Right lung (tissue), 2 donors: ENCODE measurements at regions not wholly inside any gene's neighbourhood (a gene's known extent, or its start where the extent isn't known, plus 50 kb on each side); places are given as distances from the start of the nearest gene placed in this dataset.

Experiments
- DNase-seq, 2 donors: peaks; one replicate each; pipeline ENCODE4 v3.0.0-alpha.2; 2013

DNA sequence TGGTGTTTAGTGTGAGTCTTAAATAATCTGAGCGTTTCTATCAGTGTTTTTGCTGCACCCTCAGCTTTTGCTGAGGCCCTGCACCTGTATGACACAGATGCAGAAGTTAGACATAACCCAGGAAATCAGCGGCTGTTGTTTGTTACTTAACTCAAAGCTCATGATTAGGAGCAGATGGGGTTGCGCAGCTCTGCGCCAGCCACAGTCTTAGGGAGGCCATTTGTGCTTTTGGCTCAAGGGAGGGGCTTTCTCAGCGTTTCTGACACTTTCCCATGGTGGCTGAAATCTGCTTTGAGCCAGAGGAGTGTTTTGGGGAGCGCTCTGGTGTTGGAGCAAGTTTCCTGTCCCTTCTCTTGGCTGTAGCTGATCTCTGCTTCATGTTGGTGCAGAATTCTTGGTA lies 433.8 kb downstream of the NAF1 start:
- no peak for DNase-seq

DNA sequence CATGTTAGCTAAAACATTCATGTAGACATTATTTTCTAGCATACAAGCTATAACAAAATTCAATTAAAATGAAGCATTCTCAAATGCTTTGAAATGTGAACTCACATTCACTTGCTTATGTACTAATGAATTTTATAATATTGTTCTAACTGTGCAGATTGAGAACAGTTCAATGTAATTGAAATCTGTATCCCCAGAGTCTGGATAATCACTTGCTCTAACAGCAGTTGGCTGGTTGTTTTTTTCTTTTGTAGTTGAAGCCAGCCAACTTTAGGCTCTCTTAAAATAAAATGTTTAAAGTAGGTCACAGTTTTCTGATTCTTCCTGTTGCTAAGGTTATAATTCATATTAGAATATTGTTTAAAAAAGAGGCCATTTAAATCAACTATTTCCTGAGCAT lies 438.9 kb downstream of the NAF1 start:
- no peak for DNase-seq

DNA sequence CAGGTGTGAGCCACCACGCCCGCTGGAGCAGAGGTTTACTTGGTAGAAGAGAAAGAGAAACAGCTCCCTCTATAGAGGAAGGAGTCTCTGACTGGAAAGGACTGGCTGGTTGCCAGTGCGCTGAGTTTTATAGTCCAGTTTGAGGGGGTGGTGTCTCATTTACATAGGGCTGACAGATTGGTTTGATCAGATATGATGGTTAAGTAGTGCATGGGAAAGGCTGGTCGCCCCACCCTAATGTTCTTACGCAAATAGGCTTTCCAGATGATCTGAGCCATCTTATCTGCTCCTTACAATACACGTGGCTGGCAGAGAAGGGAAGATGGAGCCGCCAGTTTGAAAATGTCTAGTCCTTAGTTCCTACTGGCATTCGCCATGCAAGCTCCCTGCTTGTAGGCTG lies 439.5 kb downstream of the NAF1 start:
- DNase-seq, result no peak

DNA sequence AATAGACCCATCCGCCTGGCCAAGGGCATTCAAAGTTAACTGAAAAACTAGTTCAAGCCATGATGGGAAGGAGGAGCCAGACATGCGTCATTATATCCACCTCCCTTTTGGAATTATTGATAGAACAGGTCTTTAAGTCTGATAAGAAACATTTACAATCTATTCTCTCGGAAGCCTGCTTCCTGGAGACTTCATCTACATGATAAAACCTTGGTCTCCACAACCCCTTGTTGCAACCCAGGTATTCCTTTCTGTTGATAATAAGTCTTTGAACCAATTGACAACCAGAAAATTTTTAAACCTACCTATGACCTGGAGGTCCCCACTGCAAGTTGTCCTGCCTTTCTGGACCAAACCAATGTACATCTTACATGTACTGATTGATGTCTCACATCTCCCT lies 451.3 kb downstream of the NAF1 start:
- no peak for DNase-seq

DNA sequence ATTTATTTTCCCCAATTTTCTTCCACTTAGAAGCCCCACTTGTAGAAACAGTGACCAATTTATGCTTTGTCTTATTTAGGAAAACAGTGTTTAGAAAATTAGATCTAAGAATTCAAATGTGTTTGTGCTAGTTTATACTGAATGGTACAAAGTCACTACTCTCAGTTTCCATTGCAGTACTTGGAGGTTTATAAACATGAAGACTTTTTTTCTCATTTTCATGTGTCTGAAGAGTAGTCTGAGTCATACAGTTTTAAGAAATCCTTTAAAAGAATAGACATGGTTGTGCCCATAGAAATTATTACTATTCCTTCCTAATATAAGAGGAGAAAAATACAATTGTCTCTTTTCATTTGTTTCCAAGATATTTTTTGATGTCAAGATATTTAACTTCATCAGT lies 458.7 kb downstream of the NAF1 start:
- DNase-seq, result no peak

DNA sequence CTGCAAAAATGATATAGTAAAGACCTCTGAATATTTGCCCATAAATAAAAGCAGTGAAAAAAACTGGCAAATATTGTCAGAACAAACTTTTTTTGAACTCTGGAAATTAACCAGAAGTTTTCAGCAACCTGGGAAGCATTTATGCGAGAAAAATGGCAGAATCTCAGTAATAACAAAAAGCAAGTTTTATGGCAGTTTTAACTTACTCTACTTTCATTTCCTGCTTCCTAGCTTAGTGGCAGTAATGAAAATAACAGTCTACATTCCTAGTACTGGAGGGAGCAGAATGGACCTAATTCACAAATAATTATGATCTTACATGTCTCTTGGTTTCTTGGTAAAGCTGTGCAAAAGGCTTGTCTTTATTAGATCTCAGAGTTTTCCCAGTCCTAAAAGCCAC lies 460.1 kb downstream of the NAF1 start:
- no peak for DNase-seq

DNA sequence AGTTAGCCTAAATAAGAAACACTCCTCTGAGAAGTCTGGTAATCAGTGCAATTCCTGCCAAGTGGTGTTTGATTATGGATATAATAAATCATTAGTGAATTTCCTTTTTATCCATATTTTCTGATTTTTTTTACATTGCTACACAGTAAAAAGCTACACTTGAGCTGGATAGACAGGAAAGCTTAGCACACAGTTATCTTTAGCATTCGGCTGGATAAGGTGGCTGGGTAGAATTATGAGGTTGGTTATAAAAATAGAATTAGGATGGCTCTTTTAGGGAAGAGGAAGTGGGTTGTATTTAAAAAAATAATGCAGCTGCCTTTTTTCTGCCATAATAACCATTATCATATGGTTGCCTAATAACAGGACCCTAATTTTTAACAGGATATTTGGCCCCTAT lies 460.6 kb downstream of the NAF1 start:
- no peak for DNase-seq

DNA sequence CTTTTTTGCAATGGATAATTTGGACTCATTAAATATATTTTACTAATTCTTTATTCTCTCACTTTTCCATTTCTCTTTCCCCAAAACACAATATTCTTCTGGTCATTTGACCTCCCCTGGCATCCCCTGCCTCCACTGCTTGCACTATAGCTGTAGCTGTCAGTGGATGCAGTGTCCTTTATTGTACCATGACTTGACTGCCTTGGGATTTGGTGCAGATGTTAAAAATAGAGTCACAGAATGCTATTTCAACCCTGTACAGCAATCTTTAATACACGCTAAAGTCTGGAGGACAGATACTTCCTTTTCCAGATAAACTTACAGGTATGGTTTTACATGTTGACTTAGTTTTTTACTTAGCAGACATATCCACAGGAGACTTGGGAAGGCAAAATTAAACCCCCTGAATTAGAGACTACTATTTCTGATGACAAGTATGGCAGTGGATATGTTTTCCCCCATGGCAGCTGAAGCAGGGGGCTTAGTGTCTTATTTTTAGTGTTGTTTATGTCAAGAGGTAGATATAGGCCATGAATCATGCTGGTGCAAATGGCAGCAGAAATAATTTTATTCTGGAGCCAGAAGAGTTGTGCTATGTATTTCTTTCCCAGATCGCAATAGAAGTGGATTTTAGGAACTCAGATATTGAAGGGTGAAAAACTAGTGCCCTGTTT lies 461.4 kb downstream of the NAF1 start:
- DNase-seq, result no peak

DNA sequence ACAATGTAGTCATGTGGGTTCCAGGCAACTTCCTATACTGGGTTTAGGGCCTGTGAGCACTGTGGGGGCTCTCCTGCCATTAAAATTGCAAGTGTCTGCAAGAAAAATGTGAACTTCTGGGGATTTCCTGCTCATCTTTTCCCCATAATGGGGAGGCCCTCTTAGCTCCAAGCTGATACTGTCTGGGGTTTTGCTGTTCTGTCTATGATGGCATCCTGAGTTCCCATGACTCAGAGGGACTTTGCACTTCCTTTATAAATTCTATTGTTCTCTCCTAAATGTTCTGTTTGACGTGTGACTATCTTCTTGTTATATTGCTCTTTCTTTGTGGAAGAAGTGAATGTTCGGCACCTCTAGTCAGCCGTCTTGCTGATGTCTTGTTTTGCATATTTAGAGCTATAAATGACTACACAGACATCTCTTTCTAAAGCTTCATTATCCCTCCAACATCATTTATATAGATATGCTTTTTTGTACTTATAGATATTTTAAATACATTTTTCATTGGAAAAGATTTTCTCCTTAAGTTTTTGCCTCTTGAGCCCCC lies 465.8 kb downstream of the NAF1 start:
- DNase-seq, result no peak

DNA sequence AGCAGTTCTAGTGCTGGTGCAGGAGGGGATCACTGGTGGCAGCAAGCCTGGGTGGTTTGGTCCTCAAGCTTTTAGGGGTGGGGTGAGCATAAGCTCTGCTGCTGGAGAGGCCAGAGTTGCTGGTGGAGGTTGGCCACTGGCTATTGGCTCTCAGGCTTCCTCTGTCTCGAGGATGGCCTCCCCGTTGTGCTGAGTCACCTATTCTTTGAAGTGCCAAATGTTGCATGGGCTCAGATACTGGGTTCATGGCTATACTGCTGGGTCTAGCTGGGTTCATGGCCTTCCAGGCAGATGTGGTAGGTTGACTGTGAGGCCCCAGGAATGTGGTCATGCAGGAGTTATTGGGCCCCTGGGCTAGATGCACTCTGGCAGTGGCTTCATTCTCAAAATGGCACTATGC lies 466.3 kb downstream of the NAF1 start:
- no peak for DNase-seq

DNA sequence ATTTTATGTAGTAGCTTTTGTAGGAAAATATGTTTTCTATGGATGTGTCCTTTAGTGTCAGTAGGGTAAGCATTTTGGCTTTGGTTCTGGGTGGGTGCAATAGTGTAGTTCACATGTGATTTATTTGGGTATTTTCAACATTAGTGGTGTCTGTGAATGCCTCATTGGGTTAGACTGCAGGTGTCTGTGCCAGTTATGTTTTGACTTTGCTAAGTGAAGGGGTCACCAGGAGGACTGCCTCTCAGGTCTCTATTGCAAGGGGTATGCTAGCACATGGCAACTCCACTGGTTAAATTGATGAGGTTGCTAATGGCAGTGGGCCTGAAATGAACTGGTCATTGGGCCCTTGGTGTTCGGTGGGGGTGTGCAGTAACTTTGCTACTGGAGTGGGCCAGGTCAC lies 467.1 kb downstream of the NAF1 start:
- no peak for DNase-seq

DNA sequence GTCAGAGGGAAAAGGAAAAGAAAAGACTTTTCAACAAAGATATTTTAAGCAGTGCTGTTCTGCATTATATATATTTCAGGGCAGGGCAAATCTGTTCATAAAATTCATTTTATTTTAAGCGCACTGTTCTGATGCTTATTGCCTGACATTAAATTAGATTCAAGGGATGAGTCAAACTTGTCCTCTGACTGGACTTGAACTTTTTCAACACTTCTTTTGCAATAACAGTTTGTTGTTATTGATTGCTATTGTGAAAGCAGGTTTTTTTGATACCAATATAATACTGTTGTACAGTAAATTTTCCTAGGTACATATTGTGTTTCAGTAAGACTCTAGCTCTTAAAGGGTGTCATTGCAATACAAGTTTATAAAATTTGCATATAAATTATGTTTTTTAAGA lies 481.3 kb downstream of the NAF1 start:
- DNase-seq, result no peak

DNA sequence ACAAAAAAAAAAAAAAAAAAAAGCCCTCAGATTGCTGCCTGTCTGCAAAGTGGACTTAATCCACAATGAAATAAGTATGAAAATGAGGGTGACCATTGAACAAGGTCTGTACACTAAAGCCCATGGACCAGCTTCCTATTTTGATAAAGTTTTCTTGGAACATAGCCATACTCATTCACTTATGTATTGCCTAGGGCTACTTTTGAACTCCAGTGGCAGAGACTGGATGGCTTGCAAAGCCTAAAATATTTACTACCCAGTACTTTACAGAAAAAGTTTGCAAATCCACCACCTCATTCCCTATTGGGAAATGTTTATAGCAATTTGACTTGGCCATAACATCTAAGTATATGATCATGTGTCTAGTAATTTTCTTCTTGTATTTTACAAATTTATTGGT lies 481.7 kb downstream of the NAF1 start:
- no peak for DNase-seq

DNA sequence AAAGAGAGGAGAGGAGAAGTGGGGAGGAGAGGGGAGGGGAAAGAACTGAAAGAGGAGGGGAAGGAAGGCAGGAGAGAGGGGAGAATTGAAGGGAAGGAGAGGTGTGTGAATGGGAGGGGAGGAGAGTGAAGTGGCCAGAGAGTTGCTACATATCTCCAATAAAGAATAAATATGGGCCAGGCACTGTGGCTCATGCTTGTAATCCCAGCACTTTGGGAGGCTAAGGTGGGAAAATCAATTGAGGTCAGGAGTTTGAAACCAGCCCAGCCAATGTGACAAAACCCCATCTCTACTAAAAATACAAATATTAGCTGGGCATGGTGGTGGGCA lies 482.4 kb downstream of the NAF1 start:
- DNase-seq, result no peak

DNA sequence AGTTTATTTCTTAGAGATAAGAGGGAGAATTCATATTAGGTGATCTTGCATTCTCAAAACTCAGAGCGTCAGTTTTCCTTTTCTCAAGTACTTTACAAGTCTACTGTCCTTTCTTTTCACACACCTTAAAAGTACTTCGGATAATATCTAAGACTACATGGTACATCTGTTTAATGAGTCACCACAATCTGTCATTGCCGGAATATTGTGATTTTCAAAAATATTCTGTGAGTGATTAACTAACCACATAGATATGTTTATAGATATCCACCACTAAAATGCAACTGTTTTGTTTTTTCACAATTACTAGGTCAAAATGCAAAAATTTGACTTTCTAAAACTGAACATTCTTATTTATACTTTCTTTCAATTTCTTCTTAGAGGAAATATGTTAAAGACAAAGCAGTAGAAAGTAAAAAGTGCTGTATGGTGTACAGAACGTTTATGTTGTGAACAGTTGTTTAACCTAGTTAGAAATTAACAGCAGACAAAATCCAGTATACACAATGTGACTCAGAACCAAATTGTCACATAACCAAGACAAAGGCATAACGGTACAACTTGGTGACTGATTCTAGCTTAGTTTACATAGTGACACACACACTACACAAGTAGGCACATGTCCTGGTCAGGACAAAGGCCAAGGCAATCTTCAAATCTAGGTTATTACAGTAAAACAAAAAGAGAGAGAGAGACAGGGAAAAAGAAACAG lies 482.9 kb downstream of the NAF1 start:
- no peak for DNase-seq

DNA sequence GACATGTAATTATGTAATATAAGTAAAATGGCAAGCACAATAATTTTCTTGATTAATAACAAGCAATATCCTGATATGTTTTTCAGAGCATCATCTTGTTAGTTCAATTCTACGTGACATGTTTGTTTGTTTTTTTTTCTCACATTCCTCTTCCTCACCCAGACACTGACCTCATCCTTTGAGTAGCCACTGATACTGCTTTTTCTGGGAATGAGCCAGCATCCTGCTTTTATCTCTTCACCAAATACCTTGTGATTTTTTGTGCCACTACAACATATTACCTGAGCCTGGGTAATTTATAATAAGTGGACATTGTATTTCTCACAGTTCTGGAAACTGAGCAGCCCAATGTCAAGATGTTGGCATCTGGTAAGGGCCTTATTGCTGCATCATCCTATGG lies 484.0 kb downstream of the NAF1 start:
- DNase-seq, result no peak

DNA sequence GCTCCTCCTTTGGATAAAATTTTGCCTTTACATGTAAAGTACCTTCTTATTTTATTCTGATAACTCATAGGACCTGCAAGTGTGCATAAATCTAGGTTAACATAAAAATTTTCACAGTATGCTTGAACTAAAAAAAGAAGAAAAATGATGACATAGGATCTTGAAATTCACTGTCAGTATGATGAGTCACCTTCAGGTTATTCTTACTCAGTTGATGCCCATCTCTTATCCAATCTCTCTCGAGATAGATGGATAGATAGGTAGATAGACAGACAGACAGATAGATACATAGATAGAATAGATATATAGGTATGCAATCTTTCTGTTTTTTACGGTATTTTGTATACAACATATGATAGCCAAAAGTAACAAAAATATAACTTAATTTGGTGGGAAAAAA lies 485.5 kb downstream of the NAF1 start:
- no peak for DNase-seq

DNA sequence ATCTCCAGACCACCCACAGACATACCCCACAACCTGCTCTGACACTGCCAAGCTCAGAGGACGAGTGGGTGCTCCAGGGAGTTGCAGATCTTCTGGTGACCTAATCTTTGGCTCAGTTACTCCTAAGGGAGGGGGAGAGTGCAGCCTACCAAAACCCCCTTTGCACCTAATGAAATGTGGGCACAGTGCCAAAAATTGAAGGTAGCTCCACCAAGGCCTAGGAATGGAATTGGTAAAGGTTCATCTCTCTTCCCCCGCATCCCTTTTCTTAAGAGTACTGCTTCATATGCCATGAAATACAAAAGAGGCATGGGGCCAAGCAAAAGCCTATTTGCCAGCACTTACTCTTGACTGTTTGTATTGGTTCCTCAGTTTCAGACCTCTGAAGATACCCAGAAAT lies 491.0 kb downstream of the NAF1 start:
- no peak for DNase-seq

DNA sequence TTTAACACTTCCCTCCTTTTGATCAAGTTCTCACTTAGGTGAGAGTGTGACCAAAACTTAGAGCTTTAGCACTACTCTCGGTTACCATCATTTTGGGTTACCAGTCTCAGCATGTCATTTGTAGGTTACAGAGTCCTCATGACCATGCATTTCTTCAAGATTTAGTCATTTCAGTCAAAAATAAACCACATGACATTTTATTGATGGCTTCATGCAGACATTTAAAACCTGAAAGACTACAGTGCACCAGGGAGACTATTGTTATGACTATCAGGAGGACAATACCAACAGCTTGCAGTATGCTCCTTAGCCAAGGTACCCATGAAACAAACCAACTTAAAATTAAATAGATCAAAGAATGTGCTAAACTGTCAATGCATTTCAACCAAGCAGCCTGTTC lies 498.1 kb upstream of the FSTL5 start:
- no peak for DNase-seq

DNA sequence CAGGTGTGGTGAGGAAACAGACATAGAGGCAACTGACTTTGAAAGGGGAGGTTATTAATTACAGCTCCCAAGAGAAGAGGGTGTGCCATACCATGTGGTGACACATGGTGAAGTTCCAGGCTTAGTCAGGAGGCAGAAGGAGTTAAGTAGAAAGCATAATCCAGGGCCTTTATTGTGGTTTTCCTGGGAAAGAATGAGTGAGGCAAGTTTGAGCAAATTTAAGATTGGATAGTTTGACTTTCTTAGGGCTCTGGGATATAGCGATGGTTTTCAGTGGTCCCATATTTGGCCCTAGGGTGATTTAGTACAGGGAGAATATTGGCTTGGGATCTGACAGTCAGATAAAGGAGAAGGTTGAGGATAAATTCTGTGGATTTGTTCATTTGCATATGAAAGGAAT lies 495.9 kb upstream of the FSTL5 start:
- DNase-seq, result no peak

DNA sequence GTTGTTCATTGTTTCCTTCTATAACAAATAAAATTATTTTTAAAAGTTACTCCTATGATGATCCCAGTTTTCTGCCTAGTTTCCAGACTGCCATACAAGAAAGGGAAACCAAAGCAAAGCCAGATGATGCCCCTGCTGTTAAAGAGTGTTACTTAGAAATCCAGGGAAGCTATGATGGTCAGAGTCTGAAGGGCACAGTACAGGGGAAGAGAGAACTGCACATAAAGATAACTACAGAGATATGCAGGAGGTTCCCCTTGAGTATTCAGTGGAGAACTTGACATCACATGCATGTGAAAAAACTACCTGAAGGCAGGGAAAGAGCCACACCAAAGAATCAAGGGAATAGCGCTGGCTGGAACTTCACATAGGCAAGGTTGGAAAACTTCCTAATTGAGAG lies 494.2 kb upstream of the FSTL5 start:
- no peak for DNase-seq

DNA sequence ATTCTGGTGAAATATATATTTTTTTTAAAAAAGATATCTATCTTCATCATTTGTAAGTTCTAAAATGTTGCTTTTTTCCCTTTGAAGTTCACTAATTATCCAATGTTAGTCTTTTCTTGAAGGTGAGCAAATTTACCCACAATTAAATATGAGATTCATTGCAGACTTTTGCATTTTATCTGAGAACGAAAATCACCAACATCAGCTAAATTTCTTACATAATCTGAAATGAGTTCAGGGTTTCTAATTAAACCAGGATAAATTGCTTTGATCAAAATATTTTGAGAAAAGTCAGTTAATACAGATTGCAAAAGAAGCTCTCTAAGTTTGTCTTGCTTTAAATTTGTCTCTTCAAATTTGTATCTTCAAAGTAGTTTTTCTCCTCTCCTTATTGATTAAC lies 486.4 kb upstream of the FSTL5 start:
- DNase-seq, result no peak

DNA sequence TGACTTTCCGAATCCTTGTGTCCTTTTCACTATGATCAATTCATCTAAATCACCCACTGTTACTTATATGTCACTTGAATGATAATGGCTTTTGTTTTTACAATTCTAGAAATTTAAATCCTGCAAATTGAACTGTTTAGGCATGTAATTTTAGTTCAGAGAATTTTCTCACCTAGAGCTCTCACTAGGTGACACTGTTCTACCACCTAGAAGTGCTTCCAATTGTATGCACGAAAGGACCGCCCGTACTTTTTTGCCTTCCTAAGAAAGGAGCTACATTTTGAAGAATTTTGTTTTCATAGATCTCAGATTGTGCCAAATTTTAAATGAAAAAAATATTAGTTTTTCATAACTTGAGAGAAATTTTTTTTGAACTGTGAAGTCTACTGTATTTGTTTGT lies 481.6 kb upstream of the FSTL5 start:
- DNase-seq, result no peak

DNA sequence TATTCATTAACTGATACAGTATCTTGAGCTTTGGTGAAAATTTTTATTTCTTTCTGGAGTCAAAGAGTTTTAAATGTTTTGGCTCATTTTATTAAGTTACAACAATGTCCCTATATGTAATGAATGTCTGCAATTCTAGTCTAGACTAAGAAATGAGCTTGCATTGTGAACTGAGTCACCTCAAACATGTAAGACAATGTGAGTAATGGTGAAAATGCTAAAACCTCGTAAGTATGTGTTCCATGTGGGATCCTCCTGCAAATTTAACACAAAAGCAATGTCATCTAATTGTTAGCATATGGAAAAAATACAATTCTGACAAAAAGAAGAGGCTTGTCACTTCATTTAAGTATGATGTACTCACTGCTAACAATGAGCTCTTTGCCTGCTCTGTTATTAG lies 480.5 kb upstream of the FSTL5 start:
- DNase-seq, result no peak
